Anterior cingulate cortex (tissue), 58 donors: ENCODE measurements at regions not wholly inside any gene's neighbourhood (a gene's known extent, or its start where the extent isn't known, plus 50 kb on each side); places are given as distances from the start of the nearest gene placed in this dataset.

Experiments
- DNase-seq, 58 donors: peaks; one replicate each; lab custom pipeline; 2025; lab: John Stamatoyannopoulos, UW

DNA sequence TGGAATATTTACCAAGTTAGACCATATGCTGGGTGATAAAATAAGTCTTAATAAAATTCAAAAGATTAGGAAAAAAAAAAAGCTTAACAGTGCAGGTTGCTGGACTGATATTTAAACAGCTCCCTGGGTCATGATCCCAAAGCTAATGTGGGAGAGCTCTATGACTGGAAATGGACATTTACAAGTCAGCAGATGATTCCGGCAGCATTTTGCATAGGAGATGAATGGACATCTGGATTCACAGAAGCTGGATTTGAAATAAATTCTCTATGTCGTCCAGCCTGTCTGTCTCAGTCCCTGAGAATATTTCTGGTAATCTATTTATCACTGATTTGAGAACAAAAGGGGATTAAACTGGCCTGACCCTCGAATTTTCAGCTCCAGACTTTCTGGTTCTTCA, 52.3 kb upstream of the KLHL25 start:
- DNase-seq: no peak

DNA sequence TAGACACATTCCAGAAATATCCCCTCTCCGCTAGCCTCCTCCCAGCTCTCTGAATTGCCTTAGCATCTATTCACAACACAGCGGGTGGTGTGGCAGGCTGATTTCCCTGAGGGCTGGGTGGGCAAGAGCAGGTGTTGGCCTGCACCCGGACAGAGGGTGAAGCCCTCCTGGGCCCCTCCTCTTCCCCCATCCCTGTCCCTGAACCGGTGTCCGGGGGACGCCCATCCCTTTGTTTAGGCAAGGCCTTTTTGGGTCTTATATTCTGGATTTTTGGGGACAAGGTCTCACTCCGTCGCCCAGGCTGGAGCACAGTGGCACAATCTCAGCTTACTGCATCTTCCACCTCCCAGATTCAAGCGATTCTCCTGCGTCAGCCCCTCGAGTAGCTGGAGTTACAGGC, 55.2 kb upstream of the KLHL25 start:
- DNase-seq: no peak

DNA sequence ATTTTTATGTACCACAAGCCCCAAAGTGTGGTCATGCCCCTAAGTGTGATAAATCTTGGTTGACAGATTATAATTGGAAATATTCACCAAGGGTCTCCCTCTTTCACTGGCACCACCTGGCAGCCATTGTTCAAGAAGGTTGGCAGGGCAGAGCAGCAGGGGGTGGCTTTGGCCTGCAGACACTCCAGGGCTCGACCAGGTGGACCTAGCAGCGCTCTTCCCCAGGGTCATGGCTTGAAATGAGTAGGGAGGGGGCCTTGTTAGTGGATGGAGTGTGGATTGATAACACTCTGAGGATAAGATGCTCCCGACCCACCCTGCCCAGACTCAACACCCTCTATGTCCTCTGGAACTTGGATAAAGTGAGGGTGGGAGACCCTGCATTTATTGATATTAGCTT, 58.2 kb upstream of the KLHL25 start:
- no peak for DNase-seq

DNA sequence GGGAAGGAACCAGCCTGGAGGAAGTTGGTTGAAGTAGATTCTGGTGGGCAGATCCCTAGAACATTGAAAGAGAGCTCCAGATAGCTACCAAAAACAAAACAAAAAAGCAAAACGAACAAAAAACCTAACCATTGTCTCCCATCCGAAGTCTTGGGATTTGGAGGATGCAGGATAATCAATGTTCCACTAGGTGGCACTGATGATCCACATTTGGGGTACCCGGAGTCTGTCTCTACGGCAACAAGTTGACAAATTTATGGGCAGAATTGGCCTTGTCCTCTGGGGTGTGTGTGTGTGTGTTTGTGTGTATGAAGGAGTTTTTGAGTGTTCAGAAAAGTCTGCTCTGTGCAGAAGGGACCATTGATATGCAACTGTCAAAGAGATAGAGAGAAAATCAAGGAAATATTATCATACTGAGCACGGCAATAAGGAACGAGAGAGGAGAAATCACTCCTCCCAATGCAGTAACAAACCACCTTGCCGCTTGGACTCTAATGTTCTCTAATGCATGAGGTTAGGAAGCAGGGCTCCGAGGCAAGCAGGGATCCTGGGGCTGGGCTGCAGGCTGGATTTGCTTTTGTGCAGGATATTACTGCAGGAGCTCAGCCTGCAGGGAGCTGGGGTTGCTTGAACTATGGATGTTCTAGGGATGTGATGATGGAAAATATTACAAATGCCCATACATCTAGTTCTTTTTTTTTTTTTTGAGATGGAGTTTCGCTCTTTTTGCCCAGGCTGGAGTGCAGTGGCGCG, 59.8 kb upstream of the KLHL25 start:
- DNase-seq: peak in 35 of 58 donors; percentile 2 to 63 (median 24)

DNA sequence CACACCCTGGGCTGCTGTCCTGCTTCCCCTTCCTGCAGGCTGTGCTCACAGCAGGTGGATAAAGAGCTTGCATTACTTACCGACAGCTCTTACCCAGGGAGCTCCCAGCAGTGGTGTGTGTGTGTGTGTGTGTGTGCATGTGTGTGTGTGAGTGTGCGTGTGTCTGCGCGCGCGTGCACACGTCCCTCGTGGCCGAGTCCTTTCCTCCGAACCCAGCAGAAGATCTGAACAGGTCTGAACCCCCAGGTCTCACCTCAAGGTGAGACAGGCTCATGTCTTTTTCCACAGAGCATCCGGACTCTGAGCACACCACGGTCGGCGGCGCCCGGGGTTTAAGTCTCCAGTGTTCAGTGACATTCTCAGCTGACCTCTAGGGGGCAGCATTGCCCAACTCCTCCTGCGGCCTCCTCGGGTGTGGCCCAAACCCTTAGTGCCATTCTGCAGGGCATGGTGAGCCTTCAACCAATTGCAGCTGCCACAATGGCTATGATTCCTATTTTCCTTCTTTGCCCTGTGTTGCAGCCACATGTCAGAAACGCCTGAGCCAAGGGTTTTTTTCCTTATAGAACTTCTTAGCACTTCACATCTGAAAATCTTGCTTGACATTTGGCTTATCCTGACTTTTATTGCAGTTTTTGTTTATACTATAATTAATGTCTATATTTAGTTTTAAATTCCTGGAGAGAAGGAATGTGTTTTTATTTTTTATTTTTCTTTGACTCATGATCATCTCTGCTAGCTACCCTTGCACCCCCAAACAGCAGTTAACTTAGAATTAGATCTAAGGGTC, 64.1 kb upstream of the KLHL25 start:
- DNase-seq: peak in 50 of 58 donors; percentile 5 to 77 (median 34)

DNA sequence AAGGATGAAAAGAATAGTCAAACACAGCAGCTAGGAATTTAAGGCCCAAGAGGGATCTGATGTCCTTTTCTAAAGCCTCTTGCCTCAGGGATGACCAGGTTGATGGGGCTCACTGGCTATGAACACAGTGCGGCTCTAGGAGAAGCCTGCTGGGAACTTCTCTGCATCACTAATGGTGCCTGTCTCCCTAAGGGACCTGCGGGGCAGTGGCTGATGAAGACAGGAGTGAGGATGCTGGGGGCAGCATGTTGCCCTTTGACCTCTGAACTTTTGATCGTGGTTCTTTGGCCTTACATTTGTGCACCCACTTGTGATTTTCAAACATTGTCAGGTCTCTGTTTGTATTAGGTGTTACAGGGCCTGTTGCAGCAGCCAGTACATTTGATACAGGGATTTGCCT, 64.9 kb upstream of the KLHL25 start:
- DNase-seq: no peak

DNA sequence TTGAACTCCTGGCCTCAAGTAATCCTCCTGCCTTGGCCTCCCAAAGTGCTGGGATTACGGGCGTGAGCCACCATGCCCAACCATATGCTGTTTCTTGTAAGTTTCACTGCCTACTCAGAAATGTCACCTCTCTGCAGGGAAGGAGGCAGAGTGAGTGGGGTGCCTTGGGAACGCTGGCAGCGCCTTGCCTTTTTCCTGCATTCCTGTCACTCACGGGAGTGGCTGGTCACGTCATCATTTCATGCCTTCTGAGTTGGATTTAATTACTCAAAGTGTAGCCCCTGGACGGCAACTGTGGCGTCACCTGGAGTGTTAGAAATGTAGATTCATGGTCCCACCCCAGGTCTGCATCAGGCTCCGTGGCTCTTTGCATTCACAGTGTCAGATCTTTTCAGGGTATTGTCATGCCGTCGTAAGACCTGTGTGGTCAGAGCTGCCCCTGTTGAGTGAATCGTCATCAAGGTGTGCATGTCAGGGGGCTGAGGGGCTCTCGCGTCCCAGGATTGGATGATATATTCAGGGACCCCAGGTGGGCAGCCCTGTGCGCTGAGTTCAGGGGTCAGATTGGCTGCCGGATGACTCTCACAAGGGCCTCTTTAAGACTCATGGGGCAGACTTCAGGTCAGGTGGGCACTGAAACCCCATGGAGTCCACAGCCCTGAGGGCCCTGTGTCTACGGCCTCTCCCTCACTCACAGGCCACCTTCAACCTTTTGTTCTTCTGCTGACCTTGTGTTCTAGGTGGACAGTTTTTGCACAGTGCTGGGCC, 65.9 kb upstream of the KLHL25 start:
- DNase-seq: no peak

DNA sequence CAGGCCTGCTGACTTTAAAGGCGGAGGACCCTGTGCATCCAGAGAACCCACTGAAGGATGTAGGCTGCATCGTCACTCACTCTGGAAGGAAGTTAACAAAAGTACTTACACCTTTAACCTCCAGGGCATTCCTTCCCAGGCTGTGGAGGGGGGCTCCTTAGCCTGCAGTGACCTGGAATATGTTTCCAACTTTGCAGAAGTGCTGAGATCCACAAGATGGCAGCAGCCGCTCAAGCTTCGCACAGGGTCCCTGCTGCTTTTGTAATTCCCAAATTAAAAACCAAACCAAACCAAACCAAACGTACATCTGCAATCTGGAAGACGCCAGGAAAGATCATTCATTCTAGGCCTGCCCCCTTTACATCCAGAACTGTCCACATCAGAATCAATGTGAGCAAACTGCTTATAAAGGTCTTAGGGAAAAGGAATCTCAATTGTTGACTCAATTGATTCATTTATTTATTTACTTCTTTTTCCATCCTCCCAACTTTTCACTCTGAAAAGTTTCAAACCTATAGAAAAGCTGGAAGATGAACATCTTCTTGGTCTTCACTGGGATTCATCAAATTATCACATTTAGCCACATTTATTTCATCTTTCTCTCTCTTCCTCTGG, 70.5 kb upstream of the KLHL25 start:
- DNase-seq: peak in 44 of 58 donors; percentile 1 to 53 (median 15)

DNA sequence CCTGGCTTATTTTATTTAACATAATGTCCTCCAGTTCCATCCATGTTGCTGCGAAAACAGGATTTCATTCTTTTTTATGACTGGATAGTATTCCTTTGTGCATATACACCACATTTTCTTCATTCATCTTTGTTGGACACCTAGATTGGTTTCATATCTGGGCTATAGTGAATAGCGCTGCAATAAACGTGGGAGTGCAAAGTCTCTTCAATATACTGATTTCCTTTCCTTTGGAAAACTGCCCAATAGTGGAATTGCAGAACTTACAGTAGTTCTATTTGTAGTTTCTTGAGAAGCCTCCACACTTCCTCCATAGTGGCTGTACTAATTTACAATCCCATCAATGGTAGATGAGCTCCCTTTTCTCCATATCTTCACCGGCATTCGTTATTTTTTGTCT, 72.5 kb upstream of the KLHL25 start:
- DNase-seq: no peak

DNA sequence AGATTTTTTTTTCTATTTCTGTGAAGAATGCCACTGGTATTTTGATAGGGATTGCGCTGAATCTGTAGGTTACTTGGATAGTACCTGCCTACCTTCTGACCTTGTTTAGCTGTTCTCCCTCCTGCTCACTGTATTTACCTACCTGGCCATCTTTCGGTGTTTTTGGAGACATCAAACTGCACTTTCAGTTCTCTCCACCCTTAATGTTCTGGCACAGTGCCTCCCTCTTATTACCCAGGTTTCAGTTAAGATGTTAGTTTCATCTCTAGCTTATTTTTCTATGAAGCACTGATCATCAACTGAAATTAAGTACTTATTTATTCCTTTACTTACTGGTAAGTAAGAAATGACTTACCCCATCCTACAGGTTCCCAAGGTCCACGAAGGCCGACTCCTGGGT, 74.4 kb upstream of the KLHL25 start:
- no peak for DNase-seq

DNA sequence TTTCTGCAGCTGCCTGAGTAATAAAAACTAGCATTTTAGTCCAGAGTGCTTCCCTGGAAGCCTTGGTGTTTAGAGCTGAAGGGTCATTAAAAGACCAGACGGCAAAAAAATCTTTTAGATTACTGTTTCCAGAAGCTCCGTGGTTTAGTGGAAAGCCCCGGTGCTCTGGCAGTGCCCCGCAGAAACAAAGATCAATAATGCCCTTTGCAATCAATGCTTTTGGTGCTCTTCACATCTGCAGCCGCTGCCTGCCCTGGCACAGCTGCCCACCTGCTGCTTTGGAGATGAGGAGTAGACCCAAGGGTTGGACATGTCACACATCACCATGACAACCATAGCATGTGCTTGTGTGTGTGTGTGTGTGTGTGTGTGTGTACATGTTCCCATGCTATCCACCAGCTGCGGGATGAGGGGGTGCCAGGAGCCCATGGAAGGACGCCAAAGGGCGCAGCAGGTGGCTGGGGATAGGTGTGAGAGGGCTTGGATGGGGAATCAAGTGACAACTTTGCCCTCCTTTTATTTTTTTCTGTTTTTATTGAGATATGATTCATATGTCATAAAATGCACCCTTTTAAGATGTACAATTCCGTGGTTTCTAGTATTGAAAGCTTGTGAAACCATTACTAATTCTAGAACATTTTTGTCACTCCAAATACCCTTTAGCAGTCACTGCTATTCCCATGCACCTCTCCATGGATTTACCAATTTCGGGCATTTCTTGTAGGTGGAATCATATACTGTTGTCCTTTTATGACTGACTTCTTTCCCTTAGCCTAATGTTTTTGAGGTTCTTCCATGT, 75.7 kb upstream of the KLHL25 start:
- no peak for DNase-seq

DNA sequence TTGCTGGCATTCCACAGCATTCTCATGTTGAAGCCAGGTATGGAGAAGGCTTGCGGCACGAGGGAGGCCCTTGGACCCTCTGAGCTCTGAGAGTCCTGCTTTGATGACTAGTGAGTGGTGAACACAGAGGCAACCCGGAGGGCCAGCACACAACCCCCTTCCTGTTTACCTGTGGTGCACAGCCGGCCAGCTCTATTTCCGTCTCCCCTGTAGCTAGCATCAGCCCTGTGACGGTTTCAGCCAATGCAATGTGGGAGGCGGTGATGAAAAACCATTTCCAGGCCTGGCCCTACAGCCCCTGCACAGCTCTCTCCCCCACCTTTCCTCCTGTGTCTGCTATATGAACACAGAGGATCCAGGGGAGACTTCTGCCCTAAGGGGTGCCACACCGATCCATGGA, 76.8 kb upstream of the KLHL25 start:
- no peak for DNase-seq

DNA sequence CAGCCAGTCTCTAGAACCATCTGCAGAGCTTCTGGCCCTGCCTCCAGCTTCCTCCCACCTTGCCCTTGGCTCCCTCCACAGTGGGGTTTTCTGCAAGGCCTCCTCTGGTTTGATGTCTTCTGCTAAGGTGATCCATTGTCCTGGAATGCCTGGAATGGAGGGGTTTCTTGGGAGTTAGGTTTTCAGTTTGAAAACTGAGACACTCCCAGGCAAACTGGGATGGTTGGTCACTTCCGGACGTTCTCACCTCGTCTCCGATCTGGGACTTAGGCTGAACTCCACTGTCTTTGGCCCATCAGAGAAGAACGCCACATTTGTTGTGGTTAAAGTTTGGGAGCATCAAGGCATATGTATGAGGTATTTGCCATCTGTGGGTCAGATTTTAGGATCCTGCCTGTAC, 77.4 kb upstream of the KLHL25 start:
- no peak for DNase-seq

DNA sequence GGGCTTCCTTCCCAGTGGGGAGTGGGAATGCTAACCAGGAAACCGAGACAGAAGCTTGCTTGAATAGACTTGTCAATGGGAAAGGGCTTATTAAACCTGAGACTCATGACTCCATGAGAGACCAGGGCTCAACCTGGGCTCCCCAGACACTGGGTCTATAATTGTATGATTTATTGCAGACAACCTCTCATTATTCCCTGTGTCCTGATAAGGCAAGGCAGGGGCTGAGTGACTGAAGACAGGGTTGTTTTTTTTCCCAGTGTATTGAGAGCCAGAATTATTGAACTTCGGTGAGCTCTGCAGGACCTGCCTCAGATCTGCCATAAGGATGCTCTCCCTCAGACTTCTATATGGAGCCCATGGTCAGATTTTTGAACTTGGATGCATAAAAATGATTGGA, 79.5 kb upstream of the KLHL25 start:
- no peak for DNase-seq

DNA sequence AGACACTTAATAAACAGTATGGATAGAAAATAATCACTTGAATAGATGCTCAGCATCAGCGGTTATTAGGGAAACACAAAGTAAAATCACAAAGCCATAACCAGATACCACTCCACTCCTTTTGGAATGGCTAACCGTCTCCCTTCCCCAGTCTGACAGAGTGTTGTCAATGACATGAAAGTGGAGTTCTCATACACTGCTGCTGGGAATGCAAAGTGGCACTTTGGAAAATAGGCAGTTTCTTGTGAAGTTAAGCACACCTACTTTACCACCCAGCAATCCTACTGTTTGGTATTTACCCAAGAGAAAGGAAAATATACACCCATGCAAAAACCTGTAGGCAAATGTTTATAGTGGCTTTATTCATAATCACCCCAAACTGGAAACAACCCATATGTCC, 81.0 kb upstream of the KLHL25 start:
- DNase-seq: no peak

DNA sequence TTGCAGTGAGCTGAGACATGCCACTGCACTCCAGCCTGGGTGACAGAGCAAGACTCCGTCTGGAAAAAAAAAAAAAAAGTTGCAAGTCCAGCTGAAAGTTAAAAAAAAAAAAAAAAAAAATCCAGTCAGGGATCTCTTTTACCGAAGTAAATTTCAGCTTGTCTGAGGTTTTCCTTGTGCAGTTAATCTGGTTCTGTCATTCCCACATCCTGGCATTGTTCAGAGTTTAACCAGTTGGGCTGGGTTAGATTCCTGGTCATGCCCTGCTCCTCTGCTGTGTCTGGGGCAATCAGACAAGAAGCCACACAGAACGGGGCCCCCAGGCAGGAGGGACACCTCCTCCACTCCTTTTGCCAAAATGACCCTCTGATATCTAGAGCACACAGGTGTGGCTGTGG, 84.1 kb upstream of the KLHL25 start:
- no peak for DNase-seq

DNA sequence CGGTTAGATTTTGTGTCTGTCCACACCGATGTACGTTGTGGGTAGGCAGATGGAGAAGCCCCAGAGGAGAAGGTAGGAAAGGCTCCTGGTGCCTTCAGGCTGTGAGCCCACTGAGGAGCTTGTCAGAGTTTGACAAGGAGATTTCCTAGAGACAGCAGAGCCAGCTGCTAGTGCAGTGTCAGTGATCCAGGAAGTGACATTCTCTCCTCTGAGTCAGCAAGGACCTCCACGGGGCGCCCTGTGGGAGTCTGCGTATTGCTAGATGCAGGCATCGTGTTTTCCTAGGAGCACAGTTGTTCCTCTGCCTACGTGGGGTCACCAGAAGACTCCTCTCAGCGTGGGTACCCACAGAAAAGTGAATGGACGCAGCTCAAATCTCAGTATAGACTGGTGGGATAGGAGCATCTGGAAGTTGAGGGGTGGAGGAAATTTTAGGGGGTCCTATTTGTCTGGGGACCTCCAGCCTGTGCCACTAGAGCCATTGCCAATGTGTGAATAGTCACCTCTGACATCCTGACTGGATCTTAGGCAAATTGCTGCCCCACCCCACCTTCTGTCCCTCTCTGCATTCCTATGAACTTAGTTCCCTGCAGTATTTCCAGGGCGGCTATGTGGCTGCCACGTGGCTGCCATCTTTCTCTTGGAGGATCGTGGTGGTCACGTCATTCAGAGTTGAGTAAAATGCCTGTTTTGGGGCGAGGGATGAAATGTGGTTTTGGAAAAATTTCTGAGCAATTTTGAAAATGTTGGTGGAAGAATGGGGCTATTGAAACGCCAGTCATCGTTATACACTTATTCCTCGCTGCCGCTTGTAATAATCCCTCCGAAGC, 84.8 kb upstream of the KLHL25 start:
- DNase-seq: peak in 1 of 58 donors; percentile 3

DNA sequence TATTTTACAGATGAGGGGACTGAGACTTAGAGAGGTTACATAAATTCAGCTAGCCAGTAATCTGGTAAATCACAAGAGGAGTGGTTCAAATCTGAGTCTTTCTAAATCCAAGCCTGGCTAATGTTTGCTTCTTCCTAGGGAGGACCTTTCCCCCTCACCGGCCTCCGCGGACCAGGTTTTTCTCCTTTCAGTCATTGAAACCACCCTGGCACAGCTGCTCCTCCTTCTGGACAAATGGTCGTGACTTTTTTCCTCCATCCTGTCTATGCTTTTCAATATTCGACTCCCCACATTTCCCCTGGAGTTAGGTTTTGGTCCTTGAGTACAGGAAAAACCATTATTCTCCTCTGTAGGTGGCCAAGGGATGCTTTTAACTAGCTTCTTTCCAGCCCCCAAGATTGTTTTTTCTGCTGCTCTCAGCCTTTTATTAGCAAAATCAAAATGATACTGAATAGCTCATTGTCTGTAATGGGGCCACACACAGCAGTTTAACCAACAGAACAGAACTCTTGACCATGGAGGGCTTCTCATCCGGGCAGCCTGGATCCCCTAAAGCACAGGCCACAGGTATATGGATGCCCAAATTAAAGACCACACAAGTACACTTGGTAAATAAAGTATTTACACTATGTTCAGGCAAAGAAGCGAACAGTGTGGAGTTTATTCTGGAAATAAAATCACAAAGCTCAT, 85.9 kb upstream of the KLHL25 start:
- no peak for DNase-seq
